Peyer's patch (tissue), 4 donors: ENCODE measurements at regions not wholly inside any gene's neighbourhood (a gene's known extent, or its start where the extent isn't known, plus 50 kb on each side); places are given as distances from the start of the nearest gene placed in this dataset.
A peak's percentile ranks its signal among the peaks of the same experiment; 100 is the strongest.

ENCODE experiments used
- DNase-seq, 3 donors: peaks; one replicate each; pipeline ENCODE4 v3.0.0-alpha.2; 2017 to 2019
- H3K27ac ChIP-seq, 4 donors: fragments of 200-600 bp; sonication (generic); one replicate each; pipeline ENCODE4 v1.5.1; 2016 to 2019
- H3K27me3 ChIP-seq, 2 donors: fragments of 200-600 bp; sonication (generic); one replicate each; pipeline ENCODE4 v1.5.1; 2019
- H3K36me3 ChIP-seq, 3 donors: fragments of 200-600 bp; sonication (generic); one replicate each; pipeline ENCODE4 v1.5.1; 2016 to 2019
- H3K4me1 ChIP-seq, 4 donors: fragments of 200-600 bp; sonication (generic); one replicate each; pipeline ENCODE4 v1.5.1; 2016 to 2019
- H3K4me3 ChIP-seq, 4 donors: fragments of 200-600 bp; sonication (generic); 1 replicate in 3 of 4; 2 replicates in 1 of 4; pipeline ENCODE4 v1.5.1; 2016 to 2019; ENCODE audit warnings: mild to moderate bottlenecking in 1 of 4
- H3K9me3 ChIP-seq, 4 donors: fragments of 200-600 bp; sonication (generic); one replicate each; pipeline ENCODE4 v1.5.1; 2016 to 2019; ENCODE audit warnings: mild to moderate bottlenecking in 1 of 4
- CTCF ChIP-seq, 6 experiments: fragments of 450-650 bp in 4 of 6; fragments of 200-600 bp in 2 of 6; sonication (generic) in 1 of 6; IDR thresholded peaks; one replicate each; pipeline ENCODE4 v1.5.1; 2017 to 2019; ENCODE audit warnings: antibody characterized with exemption in 6 of 6, mild to moderate bottlenecking in 3 of 6, moderate library complexity in 1 of 6
- POLR2A ChIP-seq, 2 donors: fragments of 450-650 bp; IDR thresholded peaks; one replicate each; pipeline ENCODE4 v1.5.1; 2017; ENCODE audit warnings: antibody characterized with exemption in 2 of 2, mild to moderate bottlenecking in 2 of 2, moderate library complexity in 2 of 2

- H3K36me3 ChIP-seq = no peaks in the 10 kb centered on the region
- peaks cover 0 to 5% (median 0%) of the 10 kb centered on the region in 4 donors for H3K4me1 ChIP-seq
- H3K27ac ChIP-seq = no peak overlapping the region
- H3K4me3 ChIP-seq = no peak overlapping the region
- no peaks in the 10 kb centered on the region for H3K9me3 ChIP-seq
- no peaks in the 10 kb centered on the region for H3K27me3 ChIP-seq
- DNase-seq = no peak
- TF ChIP-seq POLR2A (IDR thresholded peaks at IDR 0.05) = no peak
- TF ChIP-seq CTCF (IDR thresholded peaks at IDR 0.05) = no peak
Measured at GRCh38 chr5:8906303-8906967, 639.4 kb downstream of the SEMA5A start.

GRCh38 chr5:8907168-8907868 is 638.6 kb downstream of the SEMA5A start:
- peaks cover 0 to 5% (median 0%) of the 10 kb centered on the region in 4 donors for H3K4me1 ChIP-seq
- no peak overlapping the region for H3K27ac ChIP-seq
- H3K27me3 ChIP-seq = no peaks in the 10 kb centered on the region
- H3K36me3 ChIP-seq = no peaks in the 10 kb centered on the region
- DNase-seq = no peak
- TF ChIP-seq POLR2A (IDR thresholded peaks at IDR 0.05) (no peak), CTCF (IDR thresholded peaks at IDR 0.05) (no peak)
- H3K9me3 ChIP-seq = no peaks in the 10 kb centered on the region
- no peak overlapping the region for H3K4me3 ChIP-seq

- no peaks in the 10 kb centered on the region for H3K27me3 ChIP-seq
- H3K9me3 ChIP-seq = no peaks in the 10 kb centered on the region
- H3K36me3 ChIP-seq = no peaks in the 10 kb centered on the region
- DNase-seq = peak in 2 of 3 donors; percentile 49 to 55
- H3K4me3 ChIP-seq = no peak overlapping the region
- H3K27ac ChIP-seq = no peak overlapping the region
- H3K4me1 ChIP-seq = peaks cover 0 to 5% (median 0%) of the 10 kb centered on the region in 4 donors
- peak in 4 of 6 experiments; percentile 39 to 56 (median 51) for TF ChIP-seq CTCF (IDR thresholded peaks at IDR 0.05)
- TF ChIP-seq POLR2A (IDR thresholded peaks at IDR 0.05) = no peak
Measured at GRCh38 chr5:8908055-8908683, 637.7 kb downstream of the SEMA5A start.

- Histone ChIP-seq H3K4me3 (no peak overlapping the region), H3K27me3 (no peaks in the 10 kb centered on the region), H3K9me3 (no peaks in the 10 kb centered on the region), H3K27ac (no peak overlapping the region), H3K4me1 (no peaks in the 10 kb centered on the region), H3K36me3 (no peaks in the 10 kb centered on the region)
- TF ChIP-seq CTCF (IDR thresholded peaks at IDR 0.05) = no peak
- no peak for TF ChIP-seq POLR2A (IDR thresholded peaks at IDR 0.05)
- no peak for DNase-seq
Measured at GRCh38 chr5:8912106-8912505, 633.8 kb downstream of the SEMA5A start.

- Histone ChIP-seq H3K4me3 (no peak overlapping the region), H3K36me3 (no peaks in the 10 kb centered on the region), H3K27me3 (no peaks in the 10 kb centered on the region), H3K27ac (no peak overlapping the region), H3K4me1 (no peaks in the 10 kb centered on the region), H3K9me3 (no peaks in the 10 kb centered on the region)
- no peak for TF ChIP-seq CTCF (IDR thresholded peaks at IDR 0.05)
- TF ChIP-seq POLR2A (IDR thresholded peaks at IDR 0.05) = no peak
- DNase-seq = no peak
Measured at GRCh38 chr5:8913522-8913921, 632.4 kb downstream of the SEMA5A start.
